ENCODE measurements at regions not wholly inside any gene's neighbourhood (a gene's known extent, or its start where the extent isn't known, plus 50 kb on each side); places are given as distances from the start of the nearest gene placed in this dataset.

- no peak for TF ChIP-seq SUZ12 (IDR thresholded peaks at IDR 0.05; ENCODE audit: extremely low read depth, insufficient read depth, insufficient read length)
- no peak for TF ChIP-seq ZNF274 (IDR thresholded peaks at IDR 0.05; ENCODE audit: low read depth, low read length)
Measured at GRCh38 chr2:150375333-150375732, 112.1 kb downstream of the RND3 start.
